Glomerular endothelial cell (primary cell): ENCODE measurements at regions not wholly inside any gene's neighbourhood (a gene's known extent, or its start where the extent isn't known, plus 50 kb on each side); places are given as distances from the start of the nearest gene placed in this dataset.

ENCODE experiments used
- DNase-seq: peaks from one replicate; pipeline ENCODE4 v3.0.0-alpha.2; 2011; ENCODE audit warnings: low read depth, low spot score; ENCODE audit errors: extremely low read depth

GRCh38 chr2:120877409-120877808 is 141.7 kb downstream of the GLI2 start:
- DNase-seq: no peak

- no peak for DNase-seq
These were observed 143.3 kb downstream of the GLI2 start for GRCh38 chr2:120878970-120879369.

GRCh38 chr2:120879431-120880295 is 144.0 kb downstream of the GLI2 start:
- DNase-seq: no peak

GRCh38 chr2:120880381-120880780 is 144.7 kb downstream of the GLI2 start:
- no peak for DNase-seq

- no peak for DNase-seq
These were observed 146.5 kb downstream of the GLI2 start for GRCh38 chr2:120881981-120882788.

- DNase-seq: no peak
These were observed 148.2 kb downstream of the GLI2 start for GRCh38 chr2:120883607-120884440.

- DNase-seq: no peak
These were observed 149.0 kb downstream of the GLI2 start for GRCh38 chr2:120884472-120885290.

- DNase-seq: no peak
These were observed 149.7 kb downstream of the GLI2 start for GRCh38 chr2:120885321-120885720.

GRCh38 chr2:120885749-120886148 is 150.1 kb downstream of the GLI2 start:
- no peak for DNase-seq

- no peak for DNase-seq
These were observed 151.1 kb downstream of the GLI2 start for GRCh38 chr2:120886534-120887319.

GRCh38 chr2:120887320-120887697 is 151.6 kb downstream of the GLI2 start:
- no peak for DNase-seq

GRCh38 chr2:120887741-120888231 is 152.1 kb downstream of the GLI2 start:
- no peak for DNase-seq

GRCh38 chr2:120888851-120889250 is 153.2 kb downstream of the GLI2 start:
- no peak for DNase-seq

- DNase-seq: no peak
These were observed 154.3 kb downstream of the GLI2 start for GRCh38 chr2:120889936-120890335.

- no peak for DNase-seq
These were observed 155.1 kb downstream of the GLI2 start for GRCh38 chr2:120890566-120891360.

- no peak for DNase-seq
These were observed 156.8 kb downstream of the GLI2 start for GRCh38 chr2:120892271-120892966.

- DNase-seq: no peak
These were observed 157.4 kb downstream of the GLI2 start for GRCh38 chr2:120892967-120893667.
